SH-SY5Y (cell line): ENCODE measurements at regions not wholly inside any gene's neighbourhood (a gene's known extent, or its start where the extent isn't known, plus 50 kb on each side); places are given as distances from the start of the nearest gene placed in this dataset.

Experiments used
- GATA2 ChIP-seq: IDR thresholded peaks from 2 replicates; pipeline ENCODE4 v1.6.1; 2011; ENCODE audit warnings: mild to moderate bottlenecking, low read depth, low read length
- GATA3 ChIP-seq: IDR thresholded peaks from 2 replicates; pipeline ENCODE4 v1.6.1; 2011; ENCODE audit warnings: low read depth, mild to moderate bottlenecking, low read length, moderate library complexity

DNA sequence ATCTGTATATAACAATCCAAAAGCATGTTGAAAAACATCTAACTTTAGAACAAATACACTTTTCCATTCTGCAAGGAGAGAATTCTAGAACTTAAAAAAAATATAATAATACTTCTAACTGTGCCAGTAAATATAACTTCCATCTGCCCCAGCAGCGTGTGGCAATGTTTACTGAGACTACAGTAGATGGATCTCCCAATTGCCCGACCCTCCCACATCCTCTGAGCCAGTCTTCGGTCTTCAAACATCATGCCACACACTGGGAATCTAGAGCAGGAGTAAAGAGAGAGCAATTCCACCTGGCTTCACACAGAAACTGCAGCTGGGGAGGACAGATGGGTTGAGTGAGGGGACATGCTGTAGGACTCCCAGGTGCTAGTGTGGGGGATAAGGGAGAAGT, 121.3 kb upstream of the NHSL1 start:
- TF ChIP-seq GATA2 (no peak), GATA3 (no peak)

GRCh38 chr6:138622967-138623366, 123.7 kb upstream of the NHSL1 start:
- no peak for TF ChIP-seq GATA3
- no peak for TF ChIP-seq GATA2

GRCh38 chr6:138631566-138631965, 132.3 kb upstream of the NHSL1 start:
- TF ChIP-seq GATA3 (no peak), GATA2 (no peak)

DNA sequence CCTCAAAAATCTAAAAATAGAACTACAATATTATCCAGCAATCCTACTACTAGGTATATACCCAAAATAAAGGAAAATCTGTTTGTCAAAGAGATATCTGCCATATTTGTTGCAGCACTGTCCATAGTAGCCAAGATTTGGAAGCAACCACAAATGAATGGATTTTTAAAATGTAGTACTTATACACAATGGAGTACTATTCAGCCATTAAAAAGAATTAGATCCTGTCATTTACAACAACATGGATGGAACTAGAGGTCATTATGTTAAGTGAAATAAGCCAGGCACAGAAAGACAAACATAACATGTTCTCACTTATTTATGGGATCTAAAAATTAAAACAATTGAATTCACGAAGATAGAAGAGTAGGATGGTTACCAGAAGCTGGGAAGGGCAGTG, 135.7 kb upstream of the CCDC28A start:
- TF ChIP-seq GATA2 (no peak), GATA3 (no peak)

DNA sequence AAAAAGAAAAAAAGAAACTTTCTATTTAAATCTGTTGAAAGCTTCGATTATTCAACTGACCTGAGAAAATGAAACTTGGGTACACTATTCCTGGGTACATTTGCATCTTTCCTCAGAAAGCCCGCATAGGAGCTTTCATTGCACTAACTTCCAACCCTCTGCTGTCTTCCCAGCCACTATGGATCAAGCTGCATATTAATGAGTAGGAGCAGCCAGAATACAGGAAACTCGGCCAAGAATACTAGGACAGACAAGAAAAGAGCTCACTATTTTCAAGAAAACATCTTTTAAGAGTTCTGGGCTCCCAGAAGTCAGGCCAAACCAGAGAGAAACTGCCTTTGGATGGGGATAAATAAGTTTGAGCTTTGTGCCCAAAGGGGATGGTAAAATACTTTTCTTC, 135.0 kb upstream of the CCDC28A start:
- TF ChIP-seq GATA2, result no peak
- no peak for TF ChIP-seq GATA3

DNA sequence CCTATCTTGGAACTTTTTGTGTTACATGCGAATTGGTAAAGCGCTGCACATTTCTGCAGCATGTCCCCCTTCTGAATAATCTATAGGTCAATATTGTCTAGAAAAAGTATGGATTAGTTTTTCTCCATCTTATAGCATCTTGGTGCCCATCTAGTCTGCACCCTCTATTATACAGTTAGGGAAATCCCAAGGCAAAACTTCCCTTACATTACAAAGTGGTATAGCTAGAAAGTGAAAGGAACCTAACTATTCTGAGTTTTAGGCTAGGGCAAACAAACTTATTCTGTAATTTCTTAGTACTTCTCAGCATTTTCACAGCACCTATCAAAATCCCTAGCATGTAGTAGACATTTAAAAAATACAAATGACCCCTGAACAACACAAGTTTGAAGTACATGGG, 133.5 kb upstream of the CCDC28A start:
- TF ChIP-seq GATA3, result no peak
- no peak for TF ChIP-seq GATA2

DNA sequence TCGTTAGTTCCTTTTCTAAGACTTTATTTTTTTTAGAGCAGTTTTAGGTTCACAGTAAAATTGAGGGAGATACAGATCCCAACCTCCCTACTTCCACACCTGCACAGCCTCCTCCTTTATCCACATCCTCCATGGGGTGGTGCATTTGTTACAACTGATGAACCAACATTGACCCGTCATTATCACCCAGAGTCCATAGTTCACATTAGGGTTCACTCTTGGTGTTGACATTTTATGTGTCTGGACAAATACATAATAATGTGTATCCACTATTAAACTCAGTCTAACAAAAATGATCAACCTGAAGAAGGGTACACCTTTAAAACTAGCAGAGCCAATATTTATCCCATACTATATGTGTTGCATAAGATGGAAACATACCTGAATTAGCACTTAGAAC, 130.4 kb upstream of the CCDC28A start:
- TF ChIP-seq GATA3 (no peak), GATA2 (no peak)

DNA sequence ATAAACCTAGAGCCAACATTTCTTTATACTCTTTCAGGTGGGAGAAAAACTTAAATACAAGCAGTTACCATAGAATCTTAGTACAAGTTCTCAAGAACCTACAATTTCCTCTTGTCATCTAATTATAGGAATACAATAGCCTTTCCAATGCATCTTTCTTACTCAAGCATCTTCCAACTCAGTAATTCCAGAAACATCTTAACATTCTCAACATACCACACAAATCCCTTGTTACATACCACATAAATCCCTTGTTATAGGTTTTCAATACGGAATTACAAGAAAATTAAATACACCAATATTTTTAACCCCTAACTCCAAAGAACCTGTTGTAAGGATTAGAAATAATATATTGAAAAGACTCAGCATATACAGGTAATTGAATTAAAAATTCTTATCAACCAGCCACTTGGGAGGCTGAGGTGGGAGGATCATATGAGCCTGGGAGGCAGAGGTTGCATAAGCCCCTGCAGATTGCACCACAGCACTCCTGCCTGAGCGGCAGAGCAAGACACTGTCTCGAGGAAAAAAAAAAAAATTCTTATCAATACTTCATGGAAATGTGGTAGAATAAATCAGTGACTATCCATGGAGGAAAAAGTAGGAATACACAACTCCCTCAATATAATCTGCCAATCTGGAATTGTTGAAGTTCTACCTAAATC, 127.5 kb upstream of the CCDC28A start:
- TF ChIP-seq GATA3, result no peak
- TF ChIP-seq GATA2, result no peak

GRCh38 chr6:138647006-138647405, 126.6 kb upstream of the CCDC28A start:
- TF ChIP-seq GATA2, result no peak
- no peak for TF ChIP-seq GATA3

GRCh38 chr6:138648127-138648526, 125.4 kb upstream of the CCDC28A start:
- TF ChIP-seq GATA3 (no peak), GATA2 (no peak)

- TF ChIP-seq GATA2 (no peak), GATA3 (no peak)
These were observed 122.1 kb upstream of the CCDC28A start for GRCh38 chr6:138651491-138651890.

DNA sequence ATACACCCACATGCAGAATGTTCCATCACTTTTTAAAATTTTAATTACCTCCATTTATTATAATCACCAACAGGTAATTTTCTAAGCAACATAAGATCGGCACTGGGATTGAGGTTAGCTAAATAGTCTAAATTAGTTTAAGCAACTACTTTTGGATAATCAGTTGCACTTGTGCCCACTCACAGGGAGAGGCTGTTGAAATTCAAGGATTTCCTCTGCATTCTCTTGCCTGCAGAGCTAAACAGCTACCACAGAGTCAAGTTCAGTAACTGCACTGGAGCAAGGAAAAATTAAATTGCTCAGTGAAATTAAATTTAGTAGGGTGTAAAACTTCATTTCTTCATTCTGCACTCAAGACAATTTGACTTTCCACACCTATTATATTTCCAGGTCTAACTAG, 120.7 kb upstream of the CCDC28A start:
- TF ChIP-seq GATA3 (no peak), GATA2 (no peak)

DNA sequence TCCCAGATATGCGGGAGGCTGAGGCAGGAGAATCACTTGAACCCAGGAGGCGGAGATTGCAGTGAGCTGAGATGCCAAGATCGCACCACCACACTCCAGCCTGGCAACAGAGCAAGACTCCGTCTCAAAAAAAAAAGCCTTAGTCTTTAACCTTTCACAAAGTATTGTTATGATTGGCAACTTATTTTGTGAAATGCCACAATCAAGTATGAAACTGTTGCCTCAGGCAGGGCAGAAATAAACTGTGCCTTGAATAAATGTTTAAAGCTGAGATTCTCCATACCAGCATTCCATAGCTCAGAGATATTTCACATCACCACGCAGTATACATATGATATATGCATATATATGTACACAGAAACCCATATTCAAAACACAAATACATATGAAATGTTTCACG, 120.1 kb upstream of the CCDC28A start:
- TF ChIP-seq GATA3 (no peak), GATA2 (no peak)

DNA sequence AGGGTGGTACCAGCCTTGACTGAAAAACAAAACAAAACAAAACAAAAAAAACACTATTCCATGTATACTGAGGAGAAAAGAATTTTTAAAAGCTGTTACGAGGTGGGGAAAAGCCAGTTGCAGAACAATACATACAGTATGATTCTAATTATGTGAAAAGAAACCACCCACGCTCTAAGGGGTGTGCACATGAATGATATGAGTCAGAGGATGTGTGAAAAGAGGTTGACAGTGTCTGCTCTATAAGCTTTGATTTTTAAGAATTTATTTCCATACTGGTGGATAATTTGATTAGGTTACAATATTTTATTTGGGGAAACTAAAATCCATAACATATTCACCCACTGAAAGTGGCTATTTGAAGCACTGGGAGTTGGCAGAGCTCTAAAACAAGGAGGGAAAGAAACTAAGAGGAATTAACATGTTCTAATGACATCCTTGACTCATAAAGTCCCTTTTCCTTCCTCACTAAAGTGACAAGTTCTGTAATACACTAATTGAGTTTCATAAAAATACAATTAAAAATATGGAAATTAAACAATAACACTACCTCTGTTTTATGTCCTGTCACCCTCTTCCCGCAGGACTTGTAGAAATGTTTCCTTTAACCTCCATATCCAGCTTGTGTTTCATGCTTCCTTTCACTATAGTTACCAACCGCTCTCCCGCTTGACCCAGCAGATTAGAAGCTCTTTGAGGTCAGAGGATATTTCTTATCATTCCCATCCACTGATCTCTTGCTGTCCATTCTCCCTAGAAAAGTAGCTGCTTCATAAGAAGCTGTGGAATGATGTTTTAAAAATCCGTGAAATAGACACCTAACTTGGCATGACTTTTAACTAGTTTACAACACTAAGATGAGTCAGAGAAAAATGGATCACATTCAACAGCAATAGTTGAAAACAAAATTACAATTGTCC, 118.6 kb upstream of the CCDC28A start:
- TF ChIP-seq GATA3, result no peak
- TF ChIP-seq GATA2, result no peak

DNA sequence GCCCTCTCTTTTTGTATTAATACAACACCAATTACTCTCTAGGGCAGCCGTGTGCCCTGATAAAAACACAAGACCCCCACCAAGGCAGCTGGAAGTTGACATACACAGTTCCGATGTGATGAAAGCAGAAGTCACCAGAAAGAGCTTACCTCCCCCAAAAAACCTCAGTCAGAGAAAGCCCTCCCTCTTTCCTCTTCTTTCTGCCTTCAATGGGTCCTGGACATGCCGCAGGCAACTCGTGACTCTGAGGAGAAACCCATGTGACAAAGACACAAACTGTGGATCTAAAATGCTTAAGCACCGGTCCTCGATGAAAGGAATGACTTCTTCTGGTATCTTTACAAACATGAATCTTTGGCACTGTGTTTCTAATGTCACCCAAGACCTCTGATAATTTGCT, 117.7 kb upstream of the CCDC28A start:
- TF ChIP-seq GATA2 (no peak), GATA3 (no peak)
